ENCODE measurements at regions not wholly inside any gene's neighbourhood (a gene's known extent, or its start where the extent isn't known, plus 50 kb on each side); places are given as distances from the start of the nearest gene placed in this dataset.

DNA sequence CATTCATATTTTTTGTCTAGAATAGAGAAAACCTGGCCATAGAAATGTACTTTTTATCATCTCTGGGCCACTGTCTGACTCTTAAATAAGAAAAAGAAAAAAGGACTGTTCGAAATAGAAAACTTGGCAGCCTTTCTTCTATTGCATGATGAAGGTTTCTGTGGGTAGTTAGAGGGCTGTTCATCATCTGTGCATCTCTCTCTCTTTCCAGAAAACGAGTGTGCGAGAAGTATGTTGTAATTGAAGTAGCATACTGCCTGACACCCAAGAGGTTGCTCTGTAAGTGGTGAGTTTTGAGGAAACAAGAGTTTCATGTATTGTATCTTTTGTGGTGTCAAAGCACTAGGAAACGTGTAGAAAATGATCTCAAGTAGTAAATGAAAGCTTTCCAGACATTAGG, 343.2 kb upstream of the TMEM229A start:
- H3K9me3 ChIP-seq (replicated peaks; ENCODE audit: low read length): no peaks in the 10 kb centered on the region
- no peak overlapping the region for H3K9ac ChIP-seq (ENCODE audit: low read depth, low read length)
- no peaks in the 10 kb centered on the region for H3K4me1 ChIP-seq (ENCODE audit: control insufficient read depth, insufficient read depth, low read length)
- no peak overlapping the region for H3K4me3 ChIP-seq (ENCODE audit: low read length)
- H3K36me3 ChIP-seq (ENCODE audit: insufficient read depth, low read length): no peaks in the 10 kb centered on the region
- no peak overlapping the region for H3K4me2 ChIP-seq (ENCODE audit: low read length)
- no peaks in the 10 kb centered on the region for H3K27me3 ChIP-seq (ENCODE audit: control insufficient read depth, insufficient read depth, low read length)

GRCh38 chr7:124375391-124375790, 342.5 kb upstream of the TMEM229A start:
- Histone ChIP-seq H3K4me3 (ENCODE audit: low read length) (no peak overlapping the region), H3K36me3 (ENCODE audit: insufficient read depth, low read length) (no peaks in the 10 kb centered on the region), H3K4me1 (ENCODE audit: control insufficient read depth, insufficient read depth, low read length) (no peaks in the 10 kb centered on the region), H3K9ac (ENCODE audit: low read depth, low read length) (no peak overlapping the region), H3K9me3 (replicated peaks; ENCODE audit: low read length) (no peaks in the 10 kb centered on the region), H3K4me2 (ENCODE audit: low read length) (no peak overlapping the region), H3K27me3 (ENCODE audit: control insufficient read depth, insufficient read depth, low read length) (no peaks in the 10 kb centered on the region)

DNA sequence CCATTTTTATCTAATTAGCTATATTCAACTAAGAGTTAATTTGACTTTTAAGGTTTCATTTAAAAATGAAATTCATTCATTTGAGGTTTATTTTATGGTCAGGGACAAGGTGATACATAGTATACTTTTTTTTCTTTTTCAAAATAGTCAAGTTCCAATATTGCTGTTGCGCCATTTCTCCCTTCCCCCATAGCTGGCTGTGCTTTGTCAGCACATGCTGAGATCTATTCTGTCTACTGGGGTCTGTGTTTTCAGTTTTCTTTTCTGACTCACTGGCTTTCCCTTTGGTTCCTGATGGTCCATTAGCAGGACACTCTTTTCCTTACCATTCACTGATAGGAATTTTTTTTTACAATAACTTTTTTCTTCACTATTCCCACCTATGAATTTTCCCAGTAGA, 336.4 kb upstream of the TMEM229A start:
- H3K4me1 ChIP-seq (ENCODE audit: control insufficient read depth, insufficient read depth, low read length): no peaks in the 10 kb centered on the region
- no peaks in the 10 kb centered on the region for H3K27me3 ChIP-seq (ENCODE audit: control insufficient read depth, insufficient read depth, low read length)
- no peak overlapping the region for H3K4me2 ChIP-seq (ENCODE audit: low read length)
- no peaks in the 10 kb centered on the region for H3K36me3 ChIP-seq (ENCODE audit: insufficient read depth, low read length)
- no peak overlapping the region for H3K9ac ChIP-seq (ENCODE audit: low read depth, low read length)
- no peak overlapping the region for H3K4me3 ChIP-seq (ENCODE audit: low read length)
- no peaks in the 10 kb centered on the region for H3K9me3 ChIP-seq (replicated peaks; ENCODE audit: low read length)

DNA sequence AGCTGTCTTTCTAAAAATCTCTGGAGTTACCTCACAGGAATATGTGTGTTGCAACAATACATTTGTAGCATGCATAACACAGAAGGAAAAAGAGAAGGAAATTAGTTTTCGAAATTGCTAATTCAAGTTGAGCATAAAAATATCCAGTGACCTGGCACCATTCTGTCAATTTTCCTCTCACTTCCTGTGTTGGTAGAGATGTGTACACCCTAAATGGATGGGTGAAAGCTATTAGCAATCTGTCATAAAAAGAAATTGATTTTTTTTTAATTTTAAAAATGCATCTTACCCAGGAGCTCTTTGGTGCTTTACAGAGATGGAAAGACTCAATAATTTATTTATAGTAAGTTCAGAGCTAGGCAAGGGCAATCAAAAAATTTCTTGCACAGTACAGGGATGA, 333.3 kb upstream of the TMEM229A start:
- Histone ChIP-seq H3K27me3 (ENCODE audit: control insufficient read depth, insufficient read depth, low read length) (no peaks in the 10 kb centered on the region), H3K4me3 (ENCODE audit: low read length) (no peak overlapping the region), H3K9ac (ENCODE audit: low read depth, low read length) (no peak overlapping the region), H3K36me3 (ENCODE audit: insufficient read depth, low read length) (no peaks in the 10 kb centered on the region), H3K4me1 (ENCODE audit: control insufficient read depth, insufficient read depth, low read length) (no peaks in the 10 kb centered on the region), H3K9me3 (replicated peaks; ENCODE audit: low read length) (no peaks in the 10 kb centered on the region), H3K4me2 (ENCODE audit: low read length) (no peak overlapping the region)

- no peak overlapping the region for H3K9ac ChIP-seq (ENCODE audit: low read depth, low read length)
- H3K27me3 ChIP-seq (ENCODE audit: control insufficient read depth, insufficient read depth, low read length): no peaks in the 10 kb centered on the region
- H3K4me3 ChIP-seq (ENCODE audit: low read length): no peak overlapping the region
- no peaks in the 10 kb centered on the region for H3K36me3 ChIP-seq (ENCODE audit: insufficient read depth, low read length)
- H3K4me1 ChIP-seq (ENCODE audit: control insufficient read depth, insufficient read depth, low read length): no peaks in the 10 kb centered on the region
- H3K4me2 ChIP-seq (ENCODE audit: low read length): no peak overlapping the region
- H3K9me3 ChIP-seq (replicated peaks; ENCODE audit: low read length): no peaks in the 10 kb centered on the region
Observed at GRCh38 chr7:124364283-124364682, 331.4 kb upstream of the TMEM229A start.

DNA sequence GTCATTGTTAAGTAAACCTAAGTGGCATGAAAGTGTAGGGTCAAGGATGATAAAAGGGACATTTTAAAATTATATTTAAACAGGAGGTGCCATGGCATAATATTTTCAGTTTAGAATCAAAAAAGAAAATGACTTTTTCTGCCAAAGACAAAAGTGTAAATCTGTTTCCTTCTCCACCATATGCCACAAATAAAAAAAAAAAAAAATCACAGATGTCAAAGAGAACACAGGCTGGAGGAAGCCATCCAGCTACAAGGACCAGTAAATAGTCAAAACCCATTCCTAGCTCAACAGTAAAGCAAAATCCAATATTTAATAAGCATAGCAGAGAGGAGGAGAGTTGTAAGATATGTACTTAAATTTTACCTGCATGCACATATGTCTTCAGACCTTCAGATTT, 321.3 kb upstream of the TMEM229A start:
- Histone ChIP-seq H3K4me2 (ENCODE audit: low read length) (no peak overlapping the region), H3K9me3 (replicated peaks; ENCODE audit: low read length) (no peaks in the 10 kb centered on the region), H3K4me1 (ENCODE audit: control insufficient read depth, insufficient read depth, low read length) (no peaks in the 10 kb centered on the region), H3K9ac (ENCODE audit: low read depth, low read length) (no peak overlapping the region), H3K4me3 (ENCODE audit: low read length) (no peak overlapping the region), H3K36me3 (ENCODE audit: insufficient read depth, low read length) (no peaks in the 10 kb centered on the region), H3K27me3 (ENCODE audit: control insufficient read depth, insufficient read depth, low read length) (no peaks in the 10 kb centered on the region)

GRCh38 chr7:124351950-124352349, 319.1 kb upstream of the TMEM229A start:
- Histone ChIP-seq H3K36me3 (ENCODE audit: insufficient read depth, low read length) (no peaks in the 10 kb centered on the region), H3K27me3 (ENCODE audit: control insufficient read depth, insufficient read depth, low read length) (no peaks in the 10 kb centered on the region), H3K4me3 (ENCODE audit: low read length) (no peak overlapping the region), H3K4me2 (ENCODE audit: low read length) (no peak overlapping the region), H3K4me1 (ENCODE audit: control insufficient read depth, insufficient read depth, low read length) (no peaks in the 10 kb centered on the region), H3K9ac (ENCODE audit: low read depth, low read length) (no peak overlapping the region), H3K9me3 (replicated peaks; ENCODE audit: low read length) (no peaks in the 10 kb centered on the region)

GRCh38 chr7:124349443-124349842, 316.6 kb upstream of the TMEM229A start:
- Histone ChIP-seq H3K9me3 (replicated peaks; ENCODE audit: low read length) (no peaks in the 10 kb centered on the region), H3K9ac (ENCODE audit: low read depth, low read length) (no peak overlapping the region), H3K4me3 (ENCODE audit: low read length) (no peak overlapping the region), H3K4me2 (ENCODE audit: low read length) (no peak overlapping the region), H3K4me1 (ENCODE audit: control insufficient read depth, insufficient read depth, low read length) (no peaks in the 10 kb centered on the region), H3K36me3 (ENCODE audit: insufficient read depth, low read length) (no peaks in the 10 kb centered on the region), H3K27me3 (ENCODE audit: control insufficient read depth, insufficient read depth, low read length) (no peaks in the 10 kb centered on the region)

- no peak overlapping the region for H3K4me3 ChIP-seq (ENCODE audit: low read length)
- H3K4me2 ChIP-seq (ENCODE audit: low read length): no peak overlapping the region
- H3K36me3 ChIP-seq (ENCODE audit: insufficient read depth, low read length): no peaks in the 10 kb centered on the region
- no peak overlapping the region for H3K9ac ChIP-seq (ENCODE audit: low read depth, low read length)
- H3K9me3 ChIP-seq (replicated peaks; ENCODE audit: low read length): no peaks in the 10 kb centered on the region
- no peaks in the 10 kb centered on the region for H3K4me1 ChIP-seq (ENCODE audit: control insufficient read depth, insufficient read depth, low read length)
- no peaks in the 10 kb centered on the region for H3K27me3 ChIP-seq (ENCODE audit: control insufficient read depth, insufficient read depth, low read length)
Observed at GRCh38 chr7:124338861-124339260, 306.0 kb upstream of the TMEM229A start.

- Histone ChIP-seq H3K9ac (ENCODE audit: low read depth, low read length) (no peak overlapping the region), H3K9me3 (replicated peaks; ENCODE audit: low read length) (no peaks in the 10 kb centered on the region), H3K4me3 (ENCODE audit: low read length) (no peak overlapping the region), H3K27me3 (ENCODE audit: control insufficient read depth, insufficient read depth, low read length) (no peaks in the 10 kb centered on the region), H3K4me1 (ENCODE audit: control insufficient read depth, insufficient read depth, low read length) (no peaks in the 10 kb centered on the region), H3K36me3 (ENCODE audit: insufficient read depth, low read length) (no peaks in the 10 kb centered on the region), H3K4me2 (ENCODE audit: low read length) (no peak overlapping the region)
Observed at GRCh38 chr7:124330731-124331407, 298.0 kb upstream of the TMEM229A start.

GRCh38 chr7:124328774-124329173, 295.9 kb upstream of the TMEM229A start:
- no peak overlapping the region for H3K4me2 ChIP-seq (ENCODE audit: low read length)
- H3K36me3 ChIP-seq (ENCODE audit: insufficient read depth, low read length): no peaks in the 10 kb centered on the region
- no peaks in the 10 kb centered on the region for H3K9me3 ChIP-seq (replicated peaks; ENCODE audit: low read length)
- H3K27me3 ChIP-seq (ENCODE audit: control insufficient read depth, insufficient read depth, low read length): no peaks in the 10 kb centered on the region
- no peaks in the 10 kb centered on the region for H3K4me1 ChIP-seq (ENCODE audit: control insufficient read depth, insufficient read depth, low read length)
- H3K9ac ChIP-seq (ENCODE audit: low read depth, low read length): no peak overlapping the region
- no peak overlapping the region for H3K4me3 ChIP-seq (ENCODE audit: low read length)

- H3K27me3 ChIP-seq (ENCODE audit: control insufficient read depth, insufficient read depth, low read length): no peaks in the 10 kb centered on the region
Observed at GRCh38 chr7:124324262-124324661, 291.4 kb upstream of the TMEM229A start.

More at GRCh38 chr7:124324262-124324661, 291.4 kb upstream of the TMEM229A start:
- Histone ChIP-seq H3K9me3 (replicated peaks; ENCODE audit: low read length) (no peaks in the 10 kb centered on the region), H3K9ac (ENCODE audit: low read depth, low read length) (no peak overlapping the region), H3K36me3 (ENCODE audit: insufficient read depth, low read length) (no peaks in the 10 kb centered on the region), H3K4me3 (ENCODE audit: low read length) (no peak overlapping the region), H3K4me1 (ENCODE audit: control insufficient read depth, insufficient read depth, low read length) (no peaks in the 10 kb centered on the region), H3K4me2 (ENCODE audit: low read length) (no peak overlapping the region)

Measured in skeletal muscle satellite cell (primary cell).